GM18511 (cell line): ENCODE measurements at regions not wholly inside any gene's neighbourhood (a gene's known extent, or its start where the extent isn't known, plus 50 kb on each side); places are given as distances from the start of the nearest gene placed in this dataset.
"Not testable (repeated sequence)": the region's sequence is repeated elsewhere in the genome, so short reads cannot be mapped to it uniquely, and the experiment has no call there.

ENCODE experiments used
- ATAC-seq: cut with Tn5 transposase; IDR thresholded peaks from one replicate; pipeline ENCODE4 v1.9.1; 2021; ENCODE audit warnings: mild to moderate bottlenecking, moderate library complexity; ENCODE audit not compliant: unreplicated experiment

DNA sequence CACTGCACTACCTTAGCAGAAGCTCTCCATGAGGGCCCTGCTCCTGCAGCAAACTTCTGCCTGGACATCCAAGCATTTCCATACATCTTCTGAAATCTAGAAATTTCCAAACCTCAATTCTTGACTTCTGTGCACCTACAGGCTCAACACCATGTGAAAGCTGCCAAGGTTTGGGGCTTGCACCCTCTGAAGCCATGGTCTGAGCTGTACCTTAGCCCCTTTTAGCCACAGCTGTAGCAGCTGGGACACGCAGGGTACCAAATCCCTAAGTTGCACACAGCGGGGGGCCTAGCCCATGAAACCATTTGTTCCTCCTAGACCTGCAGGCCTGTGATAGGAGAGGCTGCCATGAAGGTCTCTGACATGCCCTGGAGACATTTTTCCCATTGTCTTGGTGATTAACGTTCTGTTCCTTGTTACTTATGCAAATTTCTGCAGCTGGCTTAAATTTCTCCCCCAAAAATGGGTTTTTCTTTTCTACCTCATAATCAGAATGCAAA, 102.7 kb downstream of the EN1 start:
- ATAC-seq, result not testable (repeated sequence)

GRCh38 chr2:118738524-118739308, 108.7 kb downstream of the EN1 start:
- ATAC-seq, result no peak

- no peak for ATAC-seq
Observed at GRCh38 chr2:118738106-118738505, 109.3 kb downstream of the EN1 start.

- ATAC-seq, result no peak
Observed at GRCh38 chr2:118737684-118738083, 109.8 kb downstream of the EN1 start.

- ATAC-seq, result no peak
Observed at GRCh38 chr2:118732432-118732831, 115.0 kb downstream of the EN1 start.

DNA sequence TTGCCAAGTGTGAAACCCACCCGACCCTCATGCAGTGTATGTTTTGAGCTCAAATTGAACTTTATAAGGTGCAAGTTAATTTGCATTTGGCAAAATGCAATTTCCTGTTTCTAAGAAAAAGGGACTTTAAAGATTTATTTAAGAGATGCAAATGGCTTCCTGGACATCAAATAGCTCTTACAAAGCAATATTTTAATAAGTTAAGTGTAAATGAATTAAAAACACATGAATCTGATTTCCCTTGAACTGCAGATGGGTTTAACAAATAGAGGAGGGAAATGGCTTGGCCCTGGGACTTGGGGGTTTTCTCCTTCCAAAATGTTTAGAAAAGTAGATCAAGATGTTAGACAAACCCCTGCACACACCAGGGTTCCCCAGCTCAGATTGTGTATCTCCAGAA, 116.0 kb downstream of the EN1 start:
- ATAC-seq, result no peak

DNA sequence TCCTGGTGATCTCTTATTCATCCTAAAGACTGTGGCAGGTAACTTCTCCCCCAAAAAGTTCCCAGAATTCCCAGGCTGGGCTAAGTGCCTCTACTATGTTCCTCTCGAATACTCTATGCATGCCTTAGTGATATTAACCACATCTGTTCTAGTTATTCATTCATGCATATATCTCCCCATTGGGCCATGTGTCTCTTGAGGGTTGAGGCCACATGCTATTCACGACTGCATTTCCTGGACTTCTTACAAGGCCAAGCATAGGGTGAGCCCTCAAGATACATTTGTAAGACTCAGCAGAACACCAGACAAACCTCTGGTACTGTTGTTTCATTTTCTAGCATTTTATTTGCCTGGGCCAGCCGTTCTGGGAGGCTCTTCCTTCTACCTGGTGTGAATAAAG, 117.0 kb downstream of the EN1 start:
- no peak for ATAC-seq

GRCh38 chr2:118729760-118730159, 117.7 kb downstream of the EN1 start:
- ATAC-seq, result no peak

GRCh38 chr2:118728984-118729383, 118.5 kb downstream of the EN1 start:
- ATAC-seq, result no peak

DNA sequence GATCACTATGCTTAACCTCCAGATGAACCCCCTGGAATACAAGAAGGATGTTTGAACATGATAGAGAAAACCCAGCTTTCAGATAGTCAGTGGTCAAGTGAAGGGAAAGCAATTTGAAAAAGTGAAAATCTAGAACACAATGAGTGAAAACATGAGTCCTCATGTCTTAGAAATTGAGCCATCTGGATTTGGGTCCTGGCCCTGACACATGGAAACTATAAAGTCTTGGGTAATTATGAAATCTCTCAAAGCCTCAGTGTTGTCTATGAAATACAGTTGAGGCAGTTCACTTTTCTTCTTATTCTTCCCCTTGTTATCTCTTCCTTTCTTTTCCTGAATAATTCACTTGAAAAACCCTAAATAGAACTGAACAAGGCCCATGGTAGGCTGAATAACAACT, 120.6 kb downstream of the EN1 start:
- ATAC-seq, result no peak

DNA sequence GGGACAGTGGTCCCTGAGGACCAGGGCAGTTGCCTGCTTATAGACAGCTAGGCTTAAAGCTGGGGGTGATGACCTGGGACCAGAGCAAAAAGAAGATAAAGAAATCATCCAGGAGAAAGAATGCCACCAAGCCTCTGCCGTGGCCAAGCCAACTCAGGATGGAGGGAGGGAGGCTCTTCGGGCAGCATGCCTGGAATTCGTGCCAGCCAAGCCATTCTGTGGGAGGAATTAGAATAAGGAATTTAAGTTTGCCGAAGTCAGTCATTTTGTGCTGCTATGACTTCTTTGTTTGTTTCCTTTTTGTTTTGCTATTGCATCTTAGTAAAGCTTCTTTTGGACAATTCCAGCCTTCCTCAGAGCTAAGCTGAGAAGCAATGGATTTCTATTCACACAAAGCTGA, 124.1 kb downstream of the EN1 start:
- ATAC-seq, result no peak

GRCh38 chr2:118722976-118723375, 124.5 kb downstream of the EN1 start:
- no peak for ATAC-seq

DNA sequence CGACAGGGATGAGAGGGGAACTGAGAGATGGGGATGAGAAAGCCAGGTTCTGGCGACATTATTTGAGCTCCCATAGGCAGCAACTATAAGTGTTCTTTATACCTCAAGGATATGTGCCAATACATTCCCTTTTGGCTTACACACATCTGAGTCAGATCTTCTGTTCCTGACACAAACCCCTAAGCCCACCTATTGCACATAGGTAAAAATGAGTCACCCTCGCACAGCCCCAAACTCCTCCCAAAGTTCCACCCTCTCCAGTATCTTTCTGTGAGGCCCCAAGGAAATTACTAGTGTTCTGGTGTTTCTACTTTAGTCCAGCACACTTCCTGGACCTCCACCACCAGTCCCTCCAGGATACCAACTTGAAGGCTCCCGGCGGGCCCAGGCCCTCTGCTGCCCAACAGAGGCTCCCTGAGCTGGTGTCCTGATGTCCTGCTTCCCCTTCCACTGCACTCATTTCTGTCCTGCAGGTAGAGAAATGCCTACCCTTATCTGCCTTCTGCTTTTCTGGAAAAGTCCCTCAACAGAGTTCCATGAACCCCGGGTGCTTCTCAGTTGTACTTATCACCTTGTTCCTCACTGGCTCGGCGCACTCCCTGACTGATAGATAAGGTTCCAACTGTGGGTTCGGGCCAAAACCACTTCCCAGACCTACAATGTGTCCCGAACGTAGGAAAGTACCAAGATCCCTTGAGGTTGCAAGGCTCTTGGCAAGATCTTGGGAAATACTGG, 125.5 kb downstream of the EN1 start:
- no peak for ATAC-seq

DNA sequence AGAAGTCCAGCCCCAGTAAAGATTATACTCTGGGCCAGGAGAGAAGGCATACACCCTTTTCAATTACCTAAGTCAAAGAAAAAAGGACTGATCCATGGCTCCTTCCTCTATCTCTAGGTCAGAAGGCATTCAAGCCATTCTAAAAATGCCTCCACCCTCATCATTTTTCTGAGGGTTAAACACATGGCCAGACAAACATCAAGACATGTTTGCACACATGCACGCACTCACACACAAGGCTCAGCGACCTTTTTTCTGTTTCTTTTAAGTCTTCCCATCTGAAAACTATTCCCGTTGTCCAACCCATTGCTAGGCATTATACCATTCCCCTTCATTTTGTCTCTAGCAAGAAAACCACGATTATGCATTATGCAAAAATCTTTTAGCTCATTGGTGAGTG, 126.6 kb downstream of the EN1 start:
- no peak for ATAC-seq

DNA sequence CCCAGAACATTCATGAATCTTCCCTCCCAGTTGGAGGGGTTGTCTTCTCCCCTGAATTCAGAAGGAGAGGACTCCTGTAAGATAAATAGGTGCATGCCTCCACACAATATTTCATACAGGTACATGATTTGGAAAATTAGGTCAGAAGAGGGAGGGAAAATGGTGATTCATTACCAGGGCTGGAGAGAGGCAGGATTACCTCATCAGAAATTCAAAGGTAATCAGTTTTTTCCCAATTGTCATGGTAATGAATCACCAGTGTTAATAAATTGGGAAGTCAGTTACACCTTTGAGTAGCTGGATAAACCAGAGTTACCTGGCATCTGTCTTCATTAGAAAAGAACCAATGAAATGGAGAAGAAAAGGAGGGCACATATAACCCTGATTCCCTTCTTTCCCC, 128.5 kb downstream of the EN1 start:
- ATAC-seq, result no peak

GRCh38 chr2:118716102-118716501, 131.3 kb downstream of the EN1 start:
- no peak for ATAC-seq

- ATAC-seq, result no peak
Observed at GRCh38 chr2:118714118-118714517, 133.3 kb downstream of the EN1 start.

GRCh38 chr2:118711603-118712002, 135.8 kb downstream of the EN1 start:
- no peak for ATAC-seq

GRCh38 chr2:118710481-118710880, 137.0 kb downstream of the EN1 start:
- ATAC-seq, result no peak

DNA sequence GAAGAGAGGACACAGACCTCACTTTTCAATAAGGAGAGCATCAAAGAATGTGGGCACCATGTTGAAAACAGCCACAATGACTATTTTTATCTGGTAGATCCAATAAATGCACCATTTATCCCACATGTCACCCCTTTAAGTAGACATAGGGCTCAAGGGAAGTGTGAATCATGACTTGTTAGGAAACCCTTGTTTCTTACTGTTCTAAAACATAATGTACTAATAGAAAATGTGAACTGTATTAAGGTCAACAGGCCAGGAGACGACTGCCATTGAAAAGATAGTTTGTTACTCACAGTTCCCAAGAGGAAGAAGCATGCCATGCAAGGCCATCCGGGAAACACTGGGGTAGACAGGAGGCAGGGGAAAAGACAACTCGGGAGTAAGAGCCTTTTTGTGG, 137.7 kb downstream of the EN1 start:
- ATAC-seq, result no peak

DNA sequence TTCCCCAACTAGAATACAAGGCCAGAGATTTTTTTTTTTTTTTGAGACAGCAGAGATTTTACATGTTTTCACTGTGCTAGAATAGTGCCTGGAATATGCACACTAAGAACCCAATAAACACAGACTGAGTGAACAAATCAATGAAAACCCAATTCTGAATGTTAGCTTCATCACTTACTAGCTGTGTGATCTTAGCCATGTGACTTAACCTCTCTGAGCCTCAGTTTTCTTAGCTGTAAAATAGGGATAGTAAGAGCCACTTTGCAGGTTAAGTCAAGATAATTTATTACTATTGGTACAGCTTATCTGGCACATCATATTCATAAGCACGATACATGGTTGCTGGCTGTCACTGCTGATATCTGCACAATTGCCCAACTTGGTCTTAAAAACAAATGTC, 140.6 kb downstream of the EN1 start:
- ATAC-seq, result no peak

DNA sequence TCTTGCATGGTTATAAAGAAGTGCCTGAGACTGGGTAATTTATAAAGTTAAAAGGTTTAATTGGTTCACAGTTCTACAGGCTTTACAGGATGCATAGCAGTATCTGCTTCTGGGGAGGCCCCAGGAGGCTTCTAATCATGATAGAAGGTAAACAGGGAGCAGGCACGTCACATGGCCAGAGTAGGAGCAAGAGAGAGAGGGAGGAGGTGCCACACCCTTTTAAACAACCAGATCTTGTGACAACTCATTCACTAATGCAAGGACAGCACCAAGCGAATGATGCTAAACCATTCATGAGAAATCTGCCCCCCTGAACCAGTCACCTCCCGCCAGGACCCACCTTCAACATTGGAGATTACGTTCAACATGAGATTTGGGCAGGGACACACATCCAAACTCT, 141.1 kb downstream of the EN1 start:
- no peak for ATAC-seq
